Astrocyte of the cerebellum (primary cell): ENCODE measurements at regions not wholly inside any gene's neighbourhood (a gene's known extent, or its start where the extent isn't known, plus 50 kb on each side); places are given as distances from the start of the nearest gene placed in this dataset.

Source experiments
- DNase-seq: peaks from one replicate; pipeline ENCODE4 v3.0.0-alpha.2; 2011; ENCODE audit warnings: low read depth
- H3K4me3 ChIP-seq: 2 replicates; pipeline ENCODE4 v1.5.1; 2011; ENCODE audit warnings: mild to moderate bottlenecking, low read depth, low read length, moderate library complexity
- CTCF ChIP-seq: IDR thresholded peaks from 2 replicates; pipeline ENCODE4 v1.5.1; 2012; ENCODE audit warnings: low read length, low read depth, moderate library complexity, mild to moderate bottlenecking; ENCODE audit errors: missing control alignments
- in situ Hi-C: cut with HindIII; loops from 2 replicates; pipeline ENCODE4 v1.10.0; 2017; ENCODE audit warnings: low sequenced_read_pairs

GRCh38 chrX:121782544-121782943, 735.1 kb downstream of the GLUD2 start:
- no peak for TF ChIP-seq CTCF
- DNase-seq: no peak
- H3K4me3 ChIP-seq: no peak overlapping the region
- in situ Hi-C loops: no loop called here

- no peak overlapping the region for H3K4me3 ChIP-seq
- DNase-seq: no peak
- TF ChIP-seq CTCF: no peak
- in situ Hi-C loops: no loop called here
These were observed 735.6 kb downstream of the GLUD2 start for GRCh38 chrX:121782976-121783375.

GRCh38 chrX:121802881-121803412, 755.5 kb downstream of the GLUD2 start:
- TF ChIP-seq CTCF: no peak
- no peak for DNase-seq
- H3K4me3 ChIP-seq: no peak overlapping the region
- in situ Hi-C loops: no loop called here

- in situ Hi-C loops: no loop called here
- TF ChIP-seq CTCF: no peak
- DNase-seq: no peak
- no peak overlapping the region for H3K4me3 ChIP-seq
These were observed 776.0 kb downstream of the GLUD2 start for GRCh38 chrX:121823406-121823805.

- no peak for TF ChIP-seq CTCF
- no peak for DNase-seq
- no peak overlapping the region for H3K4me3 ChIP-seq
- in situ Hi-C loops: no loop called here
These were observed 784.2 kb downstream of the GLUD2 start for GRCh38 chrX:121831601-121832000.

- no peak for DNase-seq
- TF ChIP-seq CTCF: no peak
- no peak overlapping the region for H3K4me3 ChIP-seq
- in situ Hi-C loops: no loop called here
These were observed 785.0 kb downstream of the GLUD2 start for GRCh38 chrX:121832446-121832845.

- in situ Hi-C loops: no loop called here
- no peak for DNase-seq
These were observed 788.6 kb downstream of the GLUD2 start for GRCh38 chrX:121836000-121836399.

More at GRCh38 chrX:121836000-121836399, 788.6 kb downstream of the GLUD2 start:
- no peak overlapping the region for H3K4me3 ChIP-seq
- no peak for TF ChIP-seq CTCF
